ENCODE measurements at regions not wholly inside any gene's neighbourhood (a gene's known extent, or its start where the extent isn't known, plus 50 kb on each side); places are given as distances from the start of the nearest gene placed in this dataset.

DNA sequence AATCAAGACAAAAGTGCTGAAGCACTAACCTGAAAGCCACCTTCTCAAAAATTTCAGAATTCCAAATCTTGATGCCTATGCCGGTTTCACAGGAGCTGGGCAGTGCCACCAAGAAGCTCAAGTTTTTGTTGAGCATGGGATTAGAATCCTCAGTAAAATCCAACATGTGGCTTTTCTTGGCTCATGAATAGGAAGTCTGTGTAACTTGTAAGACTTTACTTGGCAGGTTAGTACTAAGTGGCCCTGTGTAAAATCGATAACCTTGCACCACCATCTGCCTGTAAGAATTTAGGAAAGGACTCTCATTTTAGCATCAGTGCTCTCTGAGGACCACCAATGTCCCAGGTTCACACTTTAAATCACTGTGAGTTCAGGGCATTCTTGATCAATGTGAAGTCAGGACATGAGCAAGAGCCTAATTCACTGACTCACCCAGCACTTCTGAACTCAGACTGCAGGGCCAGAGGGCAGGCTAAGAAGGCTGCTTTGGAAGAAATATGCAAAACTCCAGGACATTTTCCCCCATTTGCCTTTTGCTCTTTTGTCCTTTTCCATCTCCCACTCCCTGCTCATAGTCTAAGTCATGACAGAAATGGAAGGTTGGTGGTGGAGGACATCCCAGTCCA lies 113.2 kb downstream of the EDN1 start:
- Histone ChIP-seq H3K4me3 (no peak overlapping the region), H3K27ac (no peak overlapping the region), H3K4me1 (no peaks in the 10 kb centered on the region), H3K9me3 (no peaks in the 10 kb centered on the region), H3K27me3 (no peaks in the 10 kb centered on the region), H3K36me3 (no peaks in the 10 kb centered on the region), H3K9ac (ENCODE audit: low read depth in 2 of 2, low read length in 2 of 2) (no peak overlapping the region)
- no peak for DNase-seq
- intact Hi-C loops (cut with DNase I), result no loop called here
- TF ChIP-seq, protein P1, sequence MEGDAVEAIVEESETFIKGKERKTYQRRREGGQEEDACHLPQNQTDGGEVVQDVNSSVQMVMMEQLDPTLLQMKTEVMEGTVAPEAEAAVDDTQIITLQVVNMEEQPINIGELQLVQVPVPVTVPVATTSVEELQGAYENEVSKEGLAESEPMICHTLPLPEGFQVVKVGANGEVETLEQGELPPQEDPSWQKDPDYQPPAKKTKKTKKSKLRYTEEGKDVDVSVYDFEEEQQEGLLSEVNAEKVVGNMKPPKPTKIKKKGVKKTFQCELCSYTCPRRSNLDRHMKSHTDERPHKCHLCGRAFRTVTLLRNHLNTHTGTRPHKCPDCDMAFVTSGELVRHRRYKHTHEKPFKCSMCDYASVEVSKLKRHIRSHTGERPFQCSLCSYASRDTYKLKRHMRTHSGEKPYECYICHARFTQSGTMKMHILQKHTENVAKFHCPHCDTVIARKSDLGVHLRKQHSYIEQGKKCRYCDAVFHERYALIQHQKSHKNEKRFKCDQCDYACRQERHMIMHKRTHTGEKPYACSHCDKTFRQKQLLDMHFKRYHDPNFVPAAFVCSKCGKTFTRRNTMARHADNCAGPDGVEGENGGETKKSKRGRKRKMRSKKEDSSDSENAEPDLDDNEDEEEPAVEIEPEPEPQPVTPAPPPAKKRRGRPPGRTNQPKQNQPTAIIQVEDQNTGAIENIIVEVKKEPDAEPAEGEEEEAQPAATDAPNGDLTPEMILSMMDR (IDR thresholded peaks at IDR 0.05), result no peak

DNA sequence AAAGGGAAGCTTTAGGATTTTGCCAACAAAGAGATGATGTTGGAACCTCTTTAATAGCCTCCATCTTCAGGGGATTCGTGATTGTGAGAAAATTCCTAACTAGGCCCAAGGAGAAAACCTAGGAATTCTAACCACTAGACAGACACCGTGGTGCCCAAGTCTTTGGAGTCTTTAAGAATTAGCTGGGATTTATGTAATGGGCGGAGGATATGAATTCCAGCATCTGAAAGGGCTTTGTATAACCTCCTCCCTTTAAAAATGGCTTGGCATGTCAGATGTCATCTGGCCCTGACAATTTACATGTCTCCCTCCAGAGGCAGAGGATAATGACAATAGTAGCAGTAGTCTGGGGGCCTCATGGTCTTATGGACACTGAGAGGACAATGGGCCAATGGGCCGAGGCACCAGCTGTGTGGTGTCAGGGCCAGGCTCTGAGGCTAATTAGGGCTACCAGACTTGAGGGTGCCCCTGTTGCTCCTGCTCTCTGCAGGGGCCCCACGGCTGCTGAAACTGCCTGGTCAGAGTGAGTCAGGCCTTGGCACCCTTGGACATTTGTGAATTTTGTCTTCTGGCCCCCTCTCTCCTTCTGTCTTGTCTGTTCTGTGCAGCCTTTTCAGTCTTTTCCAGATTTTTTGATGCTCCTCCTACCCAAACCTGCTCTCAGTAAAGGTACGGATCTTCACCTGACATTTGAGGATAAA lies 113.9 kb downstream of the EDN1 start:
- intact Hi-C loops (cut with DNase I), result no loop called here
- H3K4me3 ChIP-seq, result no peak overlapping the region
- H3K4me1 ChIP-seq, result no peaks in the 10 kb centered on the region
- H3K27ac ChIP-seq, result no peak overlapping the region
- H3K9me3 ChIP-seq, result no peaks in the 10 kb centered on the region
- no peaks in the 10 kb centered on the region for H3K36me3 ChIP-seq
- no peak overlapping the region for H3K9ac ChIP-seq (ENCODE audit: low read depth in 2 of 2, low read length in 2 of 2)
- no peak for DNase-seq
- TF ChIP-seq, protein P1 (IDR thresholded peaks at IDR 0.05), result no peak
- H3K27me3 ChIP-seq, result no peaks in the 10 kb centered on the region

DNA sequence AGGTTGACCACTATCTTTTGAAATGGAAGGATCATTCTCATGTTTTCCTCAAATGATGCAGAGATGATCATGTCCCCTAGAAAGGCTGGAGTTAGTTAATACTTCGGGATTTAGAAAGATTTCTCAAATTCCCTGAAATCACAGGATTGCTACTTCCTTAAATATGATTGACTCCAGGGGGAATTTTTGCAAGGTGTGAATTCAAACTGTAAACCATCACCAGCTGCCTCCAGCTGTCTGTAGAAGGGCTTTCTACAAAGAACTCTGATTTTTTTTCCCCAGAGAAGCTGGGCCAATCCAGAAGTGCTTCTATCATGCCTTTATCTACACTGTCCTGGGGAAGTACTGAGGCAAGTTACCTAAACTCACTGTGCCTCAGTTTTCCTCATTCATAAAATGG lies 114.5 kb downstream of the EDN1 start:
- TF ChIP-seq, protein P1 (IDR thresholded peaks at IDR 0.05), result no peak
- no peak for DNase-seq
- no peaks in the 10 kb centered on the region for H3K9me3 ChIP-seq
- no peak overlapping the region for H3K4me3 ChIP-seq
- no peaks in the 10 kb centered on the region for H3K36me3 ChIP-seq
- no peaks in the 10 kb centered on the region for H3K4me1 ChIP-seq
- no peak overlapping the region for H3K27ac ChIP-seq
- intact Hi-C loops (cut with DNase I), result no loop called here
- no peaks in the 10 kb centered on the region for H3K27me3 ChIP-seq
- no peak overlapping the region for H3K9ac ChIP-seq (ENCODE audit: low read depth in 2 of 2, low read length in 2 of 2)

DNA sequence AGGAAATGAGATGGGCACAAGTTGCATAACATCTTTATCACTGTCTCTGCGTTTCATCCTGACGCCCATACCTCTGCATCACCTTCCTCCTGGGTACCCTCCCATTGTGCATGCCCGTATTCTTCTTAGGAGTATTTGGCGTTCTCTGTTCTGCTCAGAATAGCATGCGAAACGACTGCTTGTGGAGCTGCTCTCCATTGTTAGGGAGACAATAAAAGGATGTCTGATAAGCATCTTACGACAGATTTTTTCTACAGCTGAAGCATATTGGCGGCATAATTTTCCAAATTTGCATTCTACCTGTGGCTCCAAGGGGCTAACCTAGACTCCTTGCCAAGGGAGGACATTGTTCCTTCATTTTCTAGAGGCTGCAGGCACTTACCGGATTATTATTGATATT lies 118.6 kb downstream of the EDN1 start:
- Histone ChIP-seq H3K9ac (ENCODE audit: low read depth in 2 of 2, low read length in 2 of 2) (no peak overlapping the region), H3K27ac (no peak overlapping the region), H3K4me3 (no peak overlapping the region), H3K4me1 (no peaks in the 10 kb centered on the region), H3K9me3 (no peaks in the 10 kb centered on the region), H3K27me3 (no peaks in the 10 kb centered on the region), H3K36me3 (no peaks in the 10 kb centered on the region)
- intact Hi-C loops (cut with DNase I), result no loop called here
- TF ChIP-seq, protein P1 (IDR thresholded peaks at IDR 0.05), result no peak
- DNase-seq, result no peak

DNA sequence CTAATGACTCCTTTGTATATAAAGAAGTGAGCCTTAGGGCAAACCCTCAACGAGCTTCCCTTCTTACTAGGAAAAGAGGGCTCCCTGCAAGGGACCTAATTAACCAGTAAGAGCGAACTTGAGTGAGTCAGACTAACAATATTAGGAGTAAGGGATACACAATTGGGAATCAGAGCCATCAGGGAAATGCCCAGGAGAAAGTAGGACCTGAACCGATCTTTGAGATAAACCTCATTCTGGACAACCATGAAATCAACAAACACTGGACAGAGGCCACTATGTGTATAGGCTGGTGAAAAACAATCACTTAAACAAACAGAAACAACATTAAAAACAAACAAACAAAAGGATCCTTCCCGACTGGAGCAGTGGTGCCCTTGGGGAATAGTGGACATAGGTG lies 120.8 kb downstream of the EDN1 start:
- H3K27ac ChIP-seq, result no peak overlapping the region
- TF ChIP-seq, protein P1 (IDR thresholded peaks at IDR 0.05), result no peak
- no peak overlapping the region for H3K4me3 ChIP-seq

More for the DNA sequence above, 120.8 kb downstream of the EDN1 start:
- no peaks in the 10 kb centered on the region for H3K4me1 ChIP-seq
- intact Hi-C loops (cut with DNase I), result no loop called here
- H3K27me3 ChIP-seq, result no peaks in the 10 kb centered on the region
- no peaks in the 10 kb centered on the region for H3K36me3 ChIP-seq
- H3K9ac ChIP-seq (ENCODE audit: low read depth in 2 of 2, low read length in 2 of 2), result no peak overlapping the region
- no peak for DNase-seq
- no peaks in the 10 kb centered on the region for H3K9me3 ChIP-seq
